Ovary (tissue), 7 donors: ENCODE measurements at regions not wholly inside any gene's neighbourhood (a gene's known extent, or its start where the extent isn't known, plus 50 kb on each side); places are given as distances from the start of the nearest gene placed in this dataset.

Experiments
- DNase-seq, 5 donors: peaks; one replicate each; pipeline ENCODE4 v3.0.0-alpha.2; 2019 to 2020
- H3K27ac ChIP-seq, 2 donors: fragments of 200-600 bp; one replicate each; pipeline versions ENCODE4 v1.5.1 to v1.8.0; 2019 to 2022
- H3K27me3 ChIP-seq: fragments of 200-600 bp; one replicate; pipeline ENCODE4 v1.8.0; 2022
- H3K36me3 ChIP-seq: fragments of 200-600 bp; sonication (generic); one replicate; pipeline ENCODE4 v1.5.1; 2019
- H3K4me1 ChIP-seq: one replicate; pipeline ENCODE4 v1.8.1; 2013; ENCODE audit warnings: mild to moderate bottlenecking, moderate library complexity; ENCODE audit not compliant: insufficient read depth
- H3K4me3 ChIP-seq: fragments of 200-600 bp; sonication (generic); one replicate; pipeline ENCODE4 v1.5.1; 2017
- H3K9me3 ChIP-seq, 2 donors: fragments of 200-600 bp in 1 of 2; sonication (generic) in 1 of 2; one replicate each; pipeline versions ENCODE4 v1.5.1 to v1.8.1; 2013 to 2019; ENCODE audit warnings: mild to moderate bottlenecking in 1 of 2, moderate library complexity in 1 of 2
- CTCF ChIP-seq, 3 donors: fragments of 450-650 bp in 2 of 3; fragments of 200-600 bp in 1 of 3; IDR thresholded peaks; one replicate each; pipeline versions ENCODE4 v1.5.1 to v1.8.0; 2016 to 2022; ENCODE audit warnings: antibody characterized with exemption in 3 of 3, mild to moderate bottlenecking in 1 of 3
- EP300 ChIP-seq: sonication (generic); formaldehyde crosslinking; IDR thresholded peaks from one replicate; pipeline ENCODE4 v1.6.1; 2017; ENCODE audit warnings: antibody characterized with exemption
- POLR2A ChIP-seq: fragments of 450-650 bp; IDR thresholded peaks from one replicate; pipeline ENCODE4 v1.6.1; 2017; ENCODE audit warnings: antibody characterized with exemption, mild to moderate bottlenecking, moderate library complexity
- WGBS, 3 donors: extraction: QIAGEN DNeasy Blood & Tissue Kit in 1 of 3; methylation state at CpG; one replicate each; pipeline versions ENCODE4 v1.1.5 to v1.1.7; 2013 to 2017; 5-methylcytosine and 5-hydroxymethylcytosine counted together
- intact Hi-C, 4 donors: fragments of 100-400 bp; cut with DNase I; formaldehyde crosslinking; loops; one replicate each; pipeline versions ENCODE4 v1.11.0 to v1.15.1; 2022 to 2023
- donor health status: DM: no; HTN: no; CAD: no; lungs with moderate emphysema.
- donor health status: DM: no; HTN: no; CAD: no.
- donor health status: Bipolar disorder and iron deficiency.
- donor health status: DM: no; HTN: no; CAD: no.
- donor health status: DM: yes; HTN: yes; CAD: no.

- Histone ChIP-seq H3K4me1 (peaks cover 2% of the 10 kb centered on the region), H3K4me3 (no peak overlapping the region), H3K9me3 (no peaks in the 10 kb centered on the region), H3K36me3 (no peaks in the 10 kb centered on the region), H3K27me3 (no peaks in the 10 kb centered on the region), H3K27ac (peak overlapping the region in 1 of 2 donors; percentile 58)
- DNase-seq, result no peak
- 35 to 51% (median 50%) methylated on average over 3 of the region's 3 CpGs for whole genome bisulfite sequencing, 3 donors
- TF ChIP-seq EP300, result no peak
- TF ChIP-seq POLR2A, result no peak
- TF ChIP-seq CTCF (IDR thresholded peaks at IDR 0.05), result no peak
- intact Hi-C loops, result loop anchor here in 1 of 4 donors (10.0 kb wide), 1 partner anchor 153 kb away; no protein-coding TSS in a partner anchor
Observed at GRCh38 chr6:90368001-90368400, 71.4 kb upstream of the BACH2 start.

DNA sequence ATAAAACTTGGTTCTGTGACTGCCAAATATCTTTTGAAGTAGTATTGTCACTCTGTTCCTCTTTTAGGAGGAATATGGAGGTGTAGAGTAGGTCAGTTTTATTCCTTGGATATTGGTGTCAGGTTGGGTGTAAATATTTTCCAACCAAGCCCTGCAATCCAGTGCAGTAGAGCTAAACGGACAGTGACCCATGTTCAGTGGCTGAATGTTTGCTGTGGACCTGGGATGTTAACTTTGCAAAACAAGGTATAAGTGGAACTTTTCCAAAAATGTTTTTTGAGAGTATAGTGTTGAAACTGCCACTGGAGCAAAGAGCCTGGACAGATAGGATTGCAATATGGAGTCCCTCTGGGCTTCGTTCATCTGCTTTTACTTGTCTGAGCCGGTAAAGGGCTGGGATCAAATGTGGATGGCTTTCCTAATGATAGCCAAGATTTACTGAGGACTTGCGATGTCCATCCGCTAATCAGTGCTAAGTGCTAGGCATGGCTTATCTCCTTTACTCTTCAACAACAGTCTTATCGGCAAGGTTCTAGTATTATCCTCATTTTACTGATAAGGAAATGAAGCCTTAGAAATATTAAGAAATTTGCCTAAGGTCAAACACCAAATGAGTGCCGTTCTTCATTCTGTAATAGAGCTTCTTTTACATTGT is 69.0 kb upstream of the BACH2 start:
- no peaks in the 10 kb centered on the region for H3K27me3 ChIP-seq
- H3K27ac ChIP-seq, result no peak overlapping the region
- 85 to 88% (median 88%) methylated on average over 7 of the region's 7 CpGs for WGBS, 3 donors
- TF ChIP-seq CTCF (IDR thresholded peaks at IDR 0.05) (no peak), POLR2A (no peak), EP300 (no peak)
- intact Hi-C loops, result loop anchor here in 1 of 4 donors (10.0 kb wide), 1 partner anchor 151 kb away; no protein-coding TSS in a partner anchor
- no peaks in the 10 kb centered on the region for H3K9me3 ChIP-seq
- no peak for DNase-seq
- H3K4me3 ChIP-seq, result no peak overlapping the region
- H3K4me1 ChIP-seq, result peaks cover 2% of the 10 kb centered on the region
- H3K36me3 ChIP-seq, result no peaks in the 10 kb centered on the region

DNA sequence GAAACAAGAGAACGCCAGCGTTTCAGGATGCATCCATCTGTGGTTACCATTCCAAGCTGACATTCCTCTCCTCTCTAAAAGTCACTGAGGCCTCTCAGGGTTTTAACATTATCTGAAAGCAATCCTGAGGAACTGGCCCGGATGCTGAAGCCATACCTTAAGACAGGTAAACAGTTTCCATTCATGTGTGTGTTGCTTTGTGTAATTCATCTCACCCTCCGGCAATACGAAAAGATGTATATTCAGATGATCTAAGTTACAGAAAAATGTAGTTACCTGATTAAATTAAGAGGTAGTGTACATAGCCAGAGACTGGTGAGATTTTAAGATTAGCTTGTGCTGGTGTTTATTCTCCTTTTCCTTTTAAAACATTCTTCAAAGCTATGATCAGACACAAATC is 68.4 kb upstream of the BACH2 start:
- peaks cover 2% of the 10 kb centered on the region for H3K4me1 ChIP-seq
- DNase-seq, result no peak
- TF ChIP-seq EP300 (no peak), CTCF (IDR thresholded peaks at IDR 0.05) (no peak)
- no peaks in the 10 kb centered on the region for H3K36me3 ChIP-seq
- intact Hi-C loops, result loop anchor here in 1 of 4 donors (10.0 kb wide), 1 partner anchor 150 kb away; no protein-coding TSS in a partner anchor
- H3K4me3 ChIP-seq, result no peak overlapping the region
- H3K27ac ChIP-seq, result no peak overlapping the region
- no peaks in the 10 kb centered on the region for H3K9me3 ChIP-seq
- H3K27me3 ChIP-seq, result no peaks in the 10 kb centered on the region
- WGBS, 3 donors, result 80 to 85% (median 82%) methylated on average over 5 of the region's 5 CpGs

DNA sequence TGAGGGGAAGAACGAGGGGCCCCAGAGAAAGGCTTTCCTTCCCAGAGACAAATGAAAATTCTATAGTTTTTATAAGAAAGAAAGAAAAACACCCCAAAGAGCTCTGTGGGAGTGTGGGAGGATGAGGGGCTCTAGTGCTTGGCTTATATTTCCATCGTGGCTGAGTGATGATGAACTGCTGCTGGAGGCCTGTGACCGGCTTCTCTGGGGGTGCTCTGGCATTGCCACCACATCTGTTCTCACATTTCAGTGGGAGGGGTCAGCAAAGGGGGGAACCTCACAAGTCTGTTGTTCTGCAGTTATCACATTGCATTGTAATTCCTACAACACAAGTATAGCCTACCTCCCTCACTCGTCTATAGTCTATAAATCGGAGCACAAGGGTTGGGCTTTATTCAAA is 67.6 kb upstream of the BACH2 start:
- 69 to 76% (median 75%) methylated on average over 5 of the region's 5 CpGs for WGBS, 3 donors
- Histone ChIP-seq H3K9me3 (no peaks in the 10 kb centered on the region), H3K36me3 (no peaks in the 10 kb centered on the region), H3K4me3 (no peak overlapping the region), H3K27me3 (no peaks in the 10 kb centered on the region), H3K4me1 (no peaks in the 10 kb centered on the region), H3K27ac (no peak overlapping the region)
- no peak for DNase-seq
- TF ChIP-seq EP300 (no peak), CTCF (IDR thresholded peaks at IDR 0.05) (no peak), POLR2A (no peak)
- intact Hi-C loops, result loop anchor here in 1 of 4 donors (10.0 kb wide), 1 partner anchor 149 kb away; no protein-coding TSS in a partner anchor
